GM21717 (cell line): ENCODE measurements at regions not wholly inside any gene's neighbourhood (a gene's known extent, or its start where the extent isn't known, plus 50 kb on each side); places are given as distances from the start of the nearest gene placed in this dataset.

Source experiments
- ATAC-seq: cut with Tn5 transposase; IDR thresholded peaks from one replicate; pipeline ENCODE4 v1.9.1; 2021; ENCODE audit warnings: mild to moderate bottlenecking, moderate library complexity; ENCODE audit not compliant: unreplicated experiment

- ATAC-seq, result no peak
These were observed 466.6 kb downstream of the GALR1 start for GRCh38 chr18:77716282-77716681.

- ATAC-seq, result no peak
These were observed 483.8 kb downstream of the GALR1 start for GRCh38 chr18:77733292-77733903.

- no peak for ATAC-seq
These were observed 487.2 kb downstream of the GALR1 start for GRCh38 chr18:77736842-77737241.

DNA sequence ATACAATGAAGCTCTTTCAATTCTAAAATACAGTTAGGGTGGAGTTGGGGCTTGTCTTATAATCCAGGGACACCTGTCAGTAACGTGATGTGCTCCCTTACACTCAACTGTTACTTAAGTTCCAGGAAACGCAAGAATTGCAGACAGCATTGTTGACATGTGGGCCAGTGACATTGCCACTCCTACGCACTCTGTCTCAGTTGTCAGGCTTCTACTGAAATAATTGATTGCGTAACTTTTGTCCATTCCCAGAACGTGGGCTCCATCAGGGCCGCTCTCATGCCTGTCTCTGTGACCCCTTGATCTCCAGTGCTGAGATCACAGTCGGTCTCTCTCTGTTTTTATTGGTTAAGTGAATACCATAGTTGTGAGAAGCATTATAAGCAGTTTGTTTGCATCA, 487.8 kb downstream of the GALR1 start:
- no peak for ATAC-seq

GRCh38 chr18:77749089-77749488, 499.4 kb downstream of the GALR1 start:
- no peak for ATAC-seq

DNA sequence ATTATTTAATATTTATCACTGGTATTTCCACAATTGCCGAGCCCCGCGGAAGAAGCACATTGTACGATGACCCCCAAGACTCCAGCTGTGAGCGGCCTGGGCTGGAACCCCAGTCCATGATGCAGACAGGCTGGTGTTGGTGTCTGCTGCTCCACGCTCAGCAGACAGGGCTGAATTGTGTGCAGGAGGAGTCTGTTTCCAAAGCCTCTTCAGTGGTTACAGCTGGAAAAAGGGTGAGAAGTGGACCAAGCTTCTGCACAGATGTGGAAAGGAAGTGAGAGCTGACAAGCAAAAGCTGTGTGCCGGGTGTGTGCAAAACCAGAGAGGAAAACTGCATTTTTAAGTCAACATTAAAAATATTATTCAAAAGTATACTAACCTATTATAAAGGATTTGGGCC, 500.4 kb downstream of the GALR1 start:
- ATAC-seq, result no peak

- ATAC-seq, result no peak
These were observed 504.9 kb downstream of the GALR1 start for GRCh38 chr18:77754475-77755044.

DNA sequence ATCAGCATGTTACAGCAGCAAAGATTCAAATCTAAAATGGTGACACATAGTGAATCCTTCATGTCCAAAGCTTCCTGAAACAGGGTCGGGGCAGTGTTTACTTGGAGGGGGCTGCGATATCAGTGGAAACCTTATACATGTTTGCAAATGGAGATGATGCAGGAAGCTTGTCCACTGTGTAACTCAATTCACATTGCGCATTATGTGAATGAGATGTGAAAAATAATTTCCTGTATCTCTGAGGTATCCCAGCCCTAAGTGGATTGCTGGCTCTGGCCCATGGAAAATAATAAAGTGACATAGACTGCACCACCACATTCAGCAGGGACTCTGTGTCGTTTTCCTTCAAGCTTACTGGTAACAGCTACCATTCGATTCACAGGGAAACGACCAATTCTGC, 505.5 kb downstream of the GALR1 start:
- ATAC-seq, result no peak

- ATAC-seq, result no peak
These were observed 511.7 kb downstream of the GALR1 start for GRCh38 chr18:77761332-77761731.

GRCh38 chr18:77762014-77762413, 512.4 kb downstream of the GALR1 start:
- no peak for ATAC-seq

DNA sequence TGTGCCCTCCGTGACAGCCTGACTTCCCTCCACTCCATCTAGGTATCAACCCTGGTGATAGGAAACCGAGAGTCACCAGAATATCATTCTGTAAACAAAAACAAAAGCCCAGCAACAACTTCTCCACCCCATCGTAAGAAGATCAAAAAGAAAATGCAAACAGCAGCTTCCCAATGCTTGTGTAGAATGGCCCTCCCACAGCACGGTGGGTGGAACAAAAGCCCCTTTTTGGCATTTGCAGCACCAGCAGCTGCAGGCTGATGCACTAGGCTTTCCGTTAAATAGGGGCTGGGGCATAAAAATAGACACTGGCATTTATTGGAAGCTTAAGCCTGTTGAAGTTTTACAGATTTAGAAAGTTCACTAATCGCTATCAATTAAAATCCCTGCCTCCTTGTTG, 513.0 kb downstream of the GALR1 start:
- ATAC-seq, result no peak

DNA sequence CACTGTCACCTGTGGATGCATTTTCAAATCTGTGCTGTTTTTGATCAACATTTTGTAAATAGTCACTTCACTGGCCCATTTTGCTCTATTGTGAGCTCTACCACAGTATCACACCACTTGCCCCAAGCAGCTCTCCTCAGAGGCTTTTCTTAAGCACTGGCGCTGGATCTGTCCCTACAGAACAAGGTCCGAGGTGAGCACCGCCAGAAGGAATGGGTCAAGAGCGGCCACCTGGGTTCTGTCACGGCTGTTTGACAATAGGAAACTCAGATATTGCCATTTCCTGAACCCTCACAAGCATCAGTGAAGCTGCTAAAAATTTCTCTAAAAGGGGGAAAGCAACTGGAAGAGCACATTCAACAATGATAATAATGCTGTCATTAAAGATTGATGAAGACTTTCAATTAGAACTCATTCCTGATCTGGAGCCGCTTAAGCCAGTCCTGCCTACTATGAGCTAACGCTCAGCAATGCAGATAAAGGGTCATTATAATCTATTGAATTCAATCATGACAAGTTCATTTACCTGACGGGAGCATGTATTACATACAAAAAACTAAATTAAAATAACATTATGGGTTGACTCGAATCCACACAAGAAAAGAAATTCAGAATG, 514.0 kb downstream of the GALR1 start:
- no peak for ATAC-seq

GRCh38 chr18:77765468-77765867, 515.8 kb downstream of the GALR1 start:
- no peak for ATAC-seq

DNA sequence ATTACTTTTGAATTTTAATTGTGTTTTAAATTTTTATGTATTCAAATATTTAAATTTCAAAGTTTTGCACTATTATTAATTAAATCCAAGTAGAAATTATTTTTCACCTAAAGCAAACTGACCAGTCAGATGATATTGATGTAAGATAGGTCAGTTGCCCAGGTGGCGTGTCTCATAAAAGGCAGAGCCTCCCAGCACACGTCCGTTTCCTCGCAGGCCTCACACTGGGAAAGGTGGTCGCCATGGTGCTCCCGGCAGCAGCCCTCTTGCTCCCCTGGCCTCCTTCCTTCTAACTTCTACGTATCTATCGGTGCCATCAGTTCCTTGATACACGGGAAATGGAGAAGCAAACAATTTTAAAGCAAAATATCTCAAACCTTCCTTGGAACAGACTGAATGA, 516.8 kb downstream of the GALR1 start:
- ATAC-seq, result no peak

GRCh38 chr18:77772177-77772576, 522.5 kb downstream of the GALR1 start:
- no peak for ATAC-seq

DNA sequence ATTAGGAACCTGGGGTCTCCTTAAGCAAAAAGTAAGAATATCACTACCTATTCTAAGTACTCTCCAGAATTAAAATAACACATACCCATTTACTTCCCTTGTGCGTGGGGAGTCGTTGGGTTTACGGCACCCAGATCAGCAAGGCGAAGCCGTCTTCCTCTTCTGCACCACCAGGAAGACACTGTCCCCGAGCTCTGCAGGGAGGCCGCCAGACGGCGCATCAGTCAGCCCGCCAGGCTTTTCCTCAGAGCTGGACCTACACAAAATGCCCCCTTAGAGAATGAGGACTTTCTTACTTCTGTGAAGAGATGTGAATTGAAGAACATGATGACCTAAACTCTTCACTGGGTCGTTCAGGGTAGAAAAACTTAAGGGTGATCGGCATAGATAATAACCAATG, 526.5 kb downstream of the GALR1 start:
- no peak for ATAC-seq

DNA sequence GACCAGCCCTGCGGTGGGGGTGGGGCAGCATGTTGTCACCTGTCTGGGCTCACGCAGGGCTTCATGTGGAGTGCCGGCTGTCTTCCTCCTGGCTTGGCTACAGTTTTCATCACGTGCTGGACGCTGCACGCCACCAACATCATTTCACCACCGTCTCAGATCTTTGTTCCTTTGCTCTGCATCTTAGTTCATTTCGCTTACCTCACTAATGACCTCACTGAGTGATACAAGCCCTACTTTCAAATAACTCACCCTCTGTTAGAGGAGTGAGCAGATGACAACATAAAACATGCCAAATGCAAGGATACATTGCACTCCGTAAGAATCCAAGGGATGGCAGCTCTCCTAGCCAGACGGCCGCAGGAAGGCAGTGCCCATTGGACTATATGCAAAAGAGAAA, 527.5 kb downstream of the GALR1 start:
- ATAC-seq, result no peak

DNA sequence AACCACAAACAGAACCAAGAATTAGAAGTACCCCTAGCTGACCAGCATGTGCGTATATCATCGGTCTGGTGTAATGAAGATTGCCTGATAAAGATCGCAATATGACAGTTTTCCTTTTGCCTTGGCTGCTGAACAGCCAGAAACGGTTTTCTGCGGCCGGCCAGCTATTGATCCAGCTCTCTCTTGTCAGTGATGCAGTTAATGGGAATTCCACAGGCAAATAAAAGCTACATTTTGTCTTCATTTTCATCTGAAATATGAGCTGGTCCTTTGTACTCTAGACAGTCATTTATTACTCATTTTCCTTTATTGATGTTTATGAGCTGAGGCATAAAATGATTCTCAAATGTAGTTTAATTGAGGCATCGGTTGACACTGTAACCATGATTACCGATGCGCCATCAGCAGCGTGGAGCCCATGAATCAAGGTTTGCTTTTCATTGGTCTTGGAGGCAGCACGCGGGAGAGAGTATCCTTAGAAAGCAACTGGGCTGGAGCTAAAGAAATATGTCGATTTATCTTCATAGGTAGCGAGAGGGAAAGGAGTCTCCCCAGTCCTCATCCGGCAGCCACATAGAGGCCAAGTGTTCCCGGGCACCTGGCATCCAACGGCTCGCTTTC, 535.2 kb downstream of the GALR1 start:
- ATAC-seq, result no peak

- ATAC-seq, result no peak
These were observed 535.8 kb downstream of the GALR1 start for GRCh38 chr18:77785415-77785975.

DNA sequence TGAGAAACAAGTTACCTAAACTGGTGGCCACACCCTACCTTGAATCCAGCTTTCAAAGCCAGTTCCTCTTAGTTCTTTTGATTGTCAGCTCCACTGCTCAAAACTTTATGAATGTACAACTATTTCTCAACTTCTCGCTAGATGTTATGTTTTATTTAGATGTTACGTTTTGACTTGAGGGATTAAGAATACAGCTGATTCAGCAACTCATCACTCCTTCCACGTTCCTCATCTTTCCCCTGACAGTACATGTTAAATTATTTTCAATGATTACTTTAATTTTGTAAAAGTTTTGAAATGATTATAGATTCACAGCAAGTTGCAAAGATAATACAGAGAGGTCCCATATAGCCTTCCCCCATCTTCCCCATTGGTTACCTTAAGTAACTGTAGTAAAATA, 553.4 kb downstream of the GALR1 start:
- ATAC-seq, result no peak

DNA sequence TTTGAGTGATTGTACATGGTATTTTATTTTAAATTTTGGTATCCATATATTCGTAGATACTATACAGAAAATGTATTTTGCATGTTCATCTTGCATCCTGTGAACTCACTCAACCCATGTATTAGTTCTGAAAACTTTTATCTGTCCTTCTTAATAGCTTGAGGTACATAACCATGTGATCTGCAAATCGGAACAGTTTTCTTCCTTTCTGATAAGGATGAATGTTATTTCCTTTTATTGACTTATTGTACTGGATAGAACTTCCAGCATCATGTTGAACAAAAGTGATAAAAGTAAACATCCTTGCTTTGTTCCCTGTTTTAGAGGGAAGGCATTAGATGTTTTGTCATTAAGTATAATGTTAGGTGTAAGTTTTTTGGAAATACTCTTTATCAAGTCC, 554.7 kb downstream of the GALR1 start:
- ATAC-seq, result no peak

DNA sequence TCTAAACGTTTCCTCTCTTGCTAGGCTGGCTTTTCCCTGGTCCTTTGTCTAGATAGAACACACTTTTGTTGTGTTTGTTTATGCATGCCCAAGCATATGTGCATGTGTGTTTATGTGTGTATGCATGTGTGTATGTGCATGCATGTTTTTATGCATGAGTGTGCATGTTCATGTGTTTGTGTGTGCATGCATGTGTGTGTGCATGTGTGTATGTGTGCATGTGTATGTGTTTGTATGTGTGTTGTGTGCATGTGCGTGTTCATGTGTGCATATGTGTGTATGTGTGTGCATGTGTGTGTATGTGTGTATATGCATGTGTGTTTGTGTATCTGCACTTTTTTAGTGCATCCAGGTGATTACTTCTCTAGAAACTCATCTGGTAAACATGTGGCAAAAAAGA, 558.0 kb downstream of the GALR1 start:
- ATAC-seq, result no peak
